K562 (cell line): ENCODE measurements at regions not wholly inside any gene's neighbourhood (a gene's known extent, or its start where the extent isn't known, plus 50 kb on each side); places are given as distances from the start of the nearest gene placed in this dataset.

Experiments
- ATAC-seq: fragments of 200-7000 bp; cut with Tn5 transposase; 3 replicates; pipeline ENCODE4 v1.9.1; 2020; ENCODE audit warnings: moderate library complexity
- BruUV-seq: library from RNA; stranded (reverse); fragments of 400-500 nt; replicated peaks from 2 replicates; lab custom pipeline; 2021; lab: Mats Ljungman, UMichigan
- CTCF ChIA-PET: fragments of 300-600 bp; formaldehyde crosslinking; extraction: SDS; loops from one replicate; lab custom pipeline; 2021; ENCODE audit warnings: low intra/inter-chr PET ratio; lab: Yijun Ruan, JAX
- POLR2A ChIA-PET: fragments of 300-600, 350-650 bp; sonication (Branson Sonifier 250); formaldehyde crosslinking; extraction: SDS; loops from one replicate; lab custom pipeline; 2021; ENCODE audit warnings: antibody characterized with exemption, inconsistent platforms; lab: Yijun Ruan, JAX
- DNase-seq, 4 experiments: peaks; one replicate each; pipeline versions ENCODE4 v3.0.0 to v3.0.0-alpha.2; 2011 to 2018; ENCODE audit warnings: low spot score in 3 of 4, mixed read lengths in 3 of 4; ENCODE audit errors: extremely low read depth in 1 of 4
- FAIRE-seq: peaks from 2 replicates; lab custom pipeline; 2011; peaks lifted over from hg19 to GRCh38; lab: Jason Lieb, UNC
- H2AFZ ChIP-seq: 2 replicates; pipeline ENCODE4 v1.6.0; 2011; ENCODE audit warnings: low read depth, low read length, control low read depth, inconsistent platforms
- H3K27ac ChIP-seq: fragments of 200-600 bp; 3 replicates; pipeline ENCODE4 v1.8.0; 2011; ENCODE audit warnings: low read depth, mild to moderate bottlenecking, control low read depth, inconsistent platforms, low read length, moderate library complexity, mixed read lengths; ENCODE audit errors: extremely low read depth
- H3K27me3 ChIP-seq, 2 experiments: fragments of 300-600 bp in 1 of 2; 2 replicates in 1 of 2; 3 replicates in 1 of 2; pipeline versions ENCODE4 v1.6.0 to v1.8.0; 2011; ENCODE audit warnings: inconsistent platforms in 2 of 2, low read length in 2 of 2, mild to moderate bottlenecking in 1 of 2, mixed read lengths in 1 of 2, moderate library complexity in 1 of 2; ENCODE audit not compliant: control insufficient read depth in 2 of 2, insufficient read depth in 2 of 2
- H3K36me3 ChIP-seq: fragments of 300-600 bp; 3 replicates; pipeline ENCODE4 v1.8.0; 2011; ENCODE audit warnings: mild to moderate bottlenecking, low read length, inconsistent platforms; ENCODE audit not compliant: control insufficient read depth, insufficient read depth
- H3K4me1 ChIP-seq, 2 experiments: fragments of 200-600 bp in 1 of 2; replicated peaks in 1 of 2; 2 replicates in 1 of 2; 3 replicates in 1 of 2; pipeline versions ENCODE4 v1.5.1 to v1.8.0; 2011; ENCODE audit warnings: inconsistent platforms in 2 of 2, low read length in 2 of 2, mild to moderate bottlenecking in 1 of 2, mixed read lengths in 1 of 2, moderate library complexity in 1 of 2; ENCODE audit not compliant: control insufficient read depth in 2 of 2, insufficient read depth in 2 of 2
- H3K4me2 ChIP-seq: 2 replicates; pipeline ENCODE4 v1.6.1; 2011; ENCODE audit warnings: low read length, control low read depth, inconsistent platforms, mixed read lengths; ENCODE audit not compliant: insufficient read depth
- H3K4me3 ChIP-seq: fragments of 200-600 bp; sonication (generic), shearing (Covaris generic); 2 replicates; pipeline ENCODE4 v1.5.1; 2016; ENCODE audit warnings: control low read depth, inconsistent platforms
- H3K79me2 ChIP-seq: fragments of 200-600 bp; 3 replicates; pipeline ENCODE4 v1.8.0; 2011; ENCODE audit warnings: low read length, inconsistent platforms; ENCODE audit not compliant: control insufficient read depth, insufficient read depth
- H3K9ac ChIP-seq, 2 experiments: 2 replicates each; pipeline versions ENCODE4 v1.6.0 to v1.6.1; 2011; ENCODE audit warnings: low read depth in 2 of 2, low read length in 2 of 2, control low read depth in 1 of 2, inconsistent platforms in 1 of 2, mild to moderate bottlenecking in 1 of 2, mixed read lengths in 1 of 2; ENCODE audit not compliant: insufficient read depth in 1 of 2
- H3K9me1 ChIP-seq: one replicate; pipeline ENCODE4 v1.6.0; 2011; ENCODE audit warnings: inconsistent platforms, mild to moderate bottlenecking, low read length, moderate library complexity; ENCODE audit not compliant: control insufficient read depth, insufficient read depth
- H3K9me3 ChIP-seq: replicated peaks from 2 replicates; pipeline ENCODE4 v1.5.1; 2011; ENCODE audit warnings: low read depth, low read length, inconsistent platforms; ENCODE audit not compliant: control insufficient read depth, insufficient read depth
- H4K20me1 ChIP-seq: replicated peaks from 2 replicates; pipeline ENCODE4 v1.6.1; 2011; ENCODE audit warnings: low read length, inconsistent platforms, mixed read lengths; ENCODE audit not compliant: control insufficient read depth, insufficient read depth
- BCL6 ChIP-seq: fragments of 250-450 bp; sonication (Bioruptor Pico); IDR thresholded peaks from 2 replicates; pipeline ENCODE4 v1.4.0; 2020
- ELF2 ChIP-seq: fragments of 250-450 bp; sonication (Bioruptor Pico); IDR thresholded peaks from 2 replicates; pipeline ENCODE4 v1.5.0; 2021; ENCODE audit warnings: mild to moderate bottlenecking
- POLR2B ChIP-seq: fragments of 450-650 bp; IDR thresholded peaks from 2 replicates; pipeline ENCODE4 v1.6.1; 2018; ENCODE audit warnings: low read depth; ENCODE audit not compliant: partially characterized antibody
- SAFB ChIP-seq: fragments of 200-400 bp; formaldehyde crosslinking; IDR thresholded peaks from 2 replicates; pipeline ENCODE4 v1.6.1; 2017; ENCODE audit warnings: low read depth, low read length, borderline replicate concordance
- ZBTB17 ChIP-seq: fragments of 450-650 bp; formaldehyde crosslinking; IDR thresholded peaks from 2 replicates; pipeline ENCODE4 v1.4.0; 2020; ENCODE audit warnings: mild to moderate bottlenecking
- ZFX ChIP-seq: sonication (generic); formaldehyde crosslinking; IDR thresholded peaks from 2 replicates; pipeline ENCODE4 v1.8.0; 2022; ENCODE audit warnings: mild to moderate bottlenecking, missing genetic modification reagents, moderate library complexity
- ZNF232 ChIP-seq: sonication (generic); formaldehyde crosslinking; IDR thresholded peaks from 2 replicates; pipeline ENCODE4 v1.8.0; 2022; ENCODE audit warnings: mild to moderate bottlenecking, missing genetic modification reagents
- ZNF586 ChIP-seq: fragments of 450-650 bp; formaldehyde crosslinking; conservative IDR thresholded peaks from 2 replicates; pipeline ENCODE4 v1.4.0; 2020; ENCODE audit warnings: mild to moderate bottlenecking, moderate library complexity
- ZSCAN32 ChIP-seq: fragments of 450-650 bp; formaldehyde crosslinking; IDR thresholded peaks from 2 replicates; pipeline ENCODE4 v1.4.0; 2020; ENCODE audit warnings: mild to moderate bottlenecking, moderate library complexity
- in situ Hi-C: fragments of 300-500 bp; cut with MboI; formaldehyde crosslinking; loops from 4 replicates; pipeline ENCODE4 v1.15.0; 2018; ENCODE audit warnings: inconsistent platforms, mixed read lengths
- intact Hi-C: fragments of 100-400 bp; cut with micrococcal nuclease; formaldehyde crosslinking; loops from 2 replicates; pipeline ENCODE4 v1.14.2; 2022
- TF ChIP-seq, protein P1 (sequence below): fragments of 250-450 bp; sonication (Bioruptor Pico); IDR thresholded peaks from 2 replicates; pipeline ENCODE4 v1.4.0; 2020
- TF ChIP-seq, protein P2 (sequence below): fragments of 450-650 bp; formaldehyde crosslinking; IDR thresholded peaks from 2 replicates; pipeline ENCODE4 v1.4.0; 2020; ENCODE audit warnings: mild to moderate bottlenecking, moderate library complexity
- TF ChIP-seq, protein P3 (sequence below): sonication (generic); formaldehyde crosslinking; IDR thresholded peaks from 2 replicates; pipeline ENCODE4 v1.8.1; 2023; ENCODE audit warnings: mild to moderate bottlenecking, missing genetic modification reagents

DNA sequence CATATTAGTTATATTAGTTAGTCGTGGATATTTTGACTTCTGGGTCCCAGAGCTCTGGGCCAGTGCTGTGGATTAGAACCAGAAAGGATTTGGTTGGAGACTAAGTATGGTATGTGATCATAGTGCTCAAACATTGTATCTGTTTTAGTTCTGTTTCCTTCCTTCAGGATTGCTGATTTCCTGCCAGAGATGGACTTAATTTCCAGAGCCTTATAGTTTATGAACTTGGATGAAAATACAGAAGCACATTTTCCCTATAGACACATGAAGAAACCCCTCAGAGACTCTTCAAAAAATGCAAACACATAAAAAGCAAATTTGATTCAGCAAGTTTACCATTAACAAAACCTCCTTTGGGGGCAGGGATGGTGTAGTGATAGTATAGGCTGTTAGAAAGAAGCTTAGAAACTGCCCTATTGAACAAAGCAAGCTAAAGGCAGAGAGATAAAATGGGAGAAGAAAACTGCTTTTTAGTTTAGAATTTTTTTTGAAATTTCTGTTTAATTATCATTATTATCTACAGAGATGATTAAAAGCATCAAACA lies 88.7 kb upstream of the EFEMP1 start (continued):
- TF ChIP-seq, protein P1, sequence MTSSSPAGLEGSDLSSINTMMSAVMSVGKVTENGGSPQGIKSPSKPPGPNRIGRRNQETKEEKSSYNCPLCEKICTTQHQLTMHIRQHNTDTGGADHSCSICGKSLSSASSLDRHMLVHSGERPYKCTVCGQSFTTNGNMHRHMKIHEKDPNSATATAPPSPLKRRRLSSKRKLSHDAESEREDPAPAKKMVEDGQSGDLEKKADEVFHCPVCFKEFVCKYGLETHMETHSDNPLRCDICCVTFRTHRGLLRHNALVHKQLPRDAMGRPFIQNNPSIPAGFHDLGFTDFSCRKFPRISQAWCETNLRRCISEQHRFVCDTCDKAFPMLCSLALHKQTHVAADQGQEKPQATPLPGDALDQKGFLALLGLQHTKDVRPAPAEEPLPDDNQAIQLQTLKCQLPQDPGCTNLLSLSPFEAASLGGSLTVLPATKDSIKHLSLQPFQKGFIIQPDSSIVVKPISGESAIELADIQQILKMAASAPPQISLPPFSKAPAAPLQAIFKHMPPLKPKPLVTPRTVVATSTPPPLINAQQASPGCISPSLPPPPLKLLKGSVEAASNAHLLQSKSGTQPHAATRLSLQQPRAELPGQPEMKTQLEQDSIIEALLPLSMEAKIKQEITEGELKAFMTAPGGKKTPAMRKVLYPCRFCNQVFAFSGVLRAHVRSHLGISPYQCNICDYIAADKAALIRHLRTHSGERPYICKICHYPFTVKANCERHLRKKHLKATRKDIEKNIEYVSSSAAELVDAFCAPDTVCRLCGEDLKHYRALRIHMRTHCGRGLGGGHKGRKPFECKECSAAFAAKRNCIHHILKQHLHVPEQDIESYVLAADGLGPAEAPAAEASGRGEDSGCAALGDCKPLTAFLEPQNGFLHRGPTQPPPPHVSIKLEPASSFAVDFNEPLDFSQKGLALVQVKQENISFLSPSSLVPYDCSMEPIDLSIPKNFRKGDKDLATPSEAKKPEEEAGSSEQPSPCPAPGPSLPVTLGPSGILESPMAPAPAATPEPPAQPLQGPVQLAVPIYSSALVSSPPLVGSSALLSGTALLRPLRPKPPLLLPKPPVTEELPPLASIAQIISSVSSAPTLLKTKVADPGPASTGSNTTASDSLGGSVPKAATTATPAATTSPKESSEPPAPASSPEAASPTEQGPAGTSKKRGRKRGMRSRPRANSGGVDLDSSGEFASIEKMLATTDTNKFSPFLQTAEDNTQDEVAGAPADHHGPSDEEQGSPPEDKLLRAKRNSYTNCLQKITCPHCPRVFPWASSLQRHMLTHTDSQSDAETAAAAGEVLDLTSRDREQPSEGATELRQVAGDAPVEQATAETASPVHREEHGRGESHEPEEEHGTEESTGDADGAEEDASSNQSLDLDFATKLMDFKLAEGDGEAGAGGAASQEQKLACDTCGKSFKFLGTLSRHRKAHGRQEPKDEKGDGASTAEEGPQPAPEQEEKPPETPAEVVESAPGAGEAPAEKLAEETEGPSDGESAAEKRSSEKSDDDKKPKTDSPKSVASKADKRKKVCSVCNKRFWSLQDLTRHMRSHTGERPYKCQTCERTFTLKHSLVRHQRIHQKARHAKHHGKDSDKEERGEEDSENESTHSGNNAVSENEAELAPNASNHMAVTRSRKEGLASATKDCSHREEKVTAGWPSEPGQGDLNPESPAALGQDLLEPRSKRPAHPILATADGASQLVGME (CRISPR knock-in tag), result no peak

DNA sequence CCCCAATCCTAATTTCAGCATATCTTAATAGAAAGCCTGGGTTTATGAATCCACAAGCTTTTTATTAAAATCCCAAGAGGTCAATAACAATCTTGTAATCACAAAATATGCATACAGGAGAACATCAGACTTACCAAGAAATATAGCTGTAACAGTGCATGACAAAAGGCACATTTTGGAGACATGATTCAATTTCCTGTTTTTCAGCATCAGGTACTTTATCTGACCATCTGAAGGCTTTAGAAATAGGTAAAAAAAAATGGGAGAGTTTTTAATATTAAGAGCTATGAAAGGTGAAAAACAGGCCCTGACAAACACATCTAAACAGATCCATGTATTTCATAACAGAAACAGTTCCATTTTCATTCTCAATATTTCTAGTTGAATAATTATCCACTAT lies 89.9 kb upstream of the EFEMP1 start:
- no peaks in the 10 kb centered on the region for H3K36me3 ChIP-seq
- BruUV-seq, result no TSS peak
- ChIA-PET POLR2A (no interaction called here), CTCF (no interaction called here)
- no peak overlapping the region for H3K27ac ChIP-seq
- ATAC-seq (no peak), DNase-seq (no peak), FAIRE-seq (no peak)
- H3K79me2 ChIP-seq, result no peaks in the 10 kb centered on the region
- no peak overlapping the region for H2AFZ ChIP-seq
- no peaks in the 10 kb centered on the region for H4K20me1 ChIP-seq
- H3K9me3 ChIP-seq, result no peaks in the 10 kb centered on the region
- no peak overlapping the region for H3K4me3 ChIP-seq
- no peak overlapping the region for H3K9ac ChIP-seq
- H3K27me3 ChIP-seq, result no peaks in the 10 kb centered on the region
- no peak overlapping the region for H3K4me2 ChIP-seq
- intact Hi-C loops, result no loop called here
- in situ Hi-C loops, result no loop called here
- TF ChIP-seq ZNF586 (CRISPR knock-in tag) (no peak), ZBTB17 (CRISPR knock-in tag) (no peak), ZSCAN32 (CRISPR knock-in tag) (no peak), SAFB (no peak), BCL6 (CRISPR knock-in tag) (no peak), ELF2 (CRISPR knock-in tag) (no peak), ZNF232 (no peak), POLR2B (no peak), ZFX (CRISPR knock-in tag) (no peak)
- TF ChIP-seq, protein P2, sequence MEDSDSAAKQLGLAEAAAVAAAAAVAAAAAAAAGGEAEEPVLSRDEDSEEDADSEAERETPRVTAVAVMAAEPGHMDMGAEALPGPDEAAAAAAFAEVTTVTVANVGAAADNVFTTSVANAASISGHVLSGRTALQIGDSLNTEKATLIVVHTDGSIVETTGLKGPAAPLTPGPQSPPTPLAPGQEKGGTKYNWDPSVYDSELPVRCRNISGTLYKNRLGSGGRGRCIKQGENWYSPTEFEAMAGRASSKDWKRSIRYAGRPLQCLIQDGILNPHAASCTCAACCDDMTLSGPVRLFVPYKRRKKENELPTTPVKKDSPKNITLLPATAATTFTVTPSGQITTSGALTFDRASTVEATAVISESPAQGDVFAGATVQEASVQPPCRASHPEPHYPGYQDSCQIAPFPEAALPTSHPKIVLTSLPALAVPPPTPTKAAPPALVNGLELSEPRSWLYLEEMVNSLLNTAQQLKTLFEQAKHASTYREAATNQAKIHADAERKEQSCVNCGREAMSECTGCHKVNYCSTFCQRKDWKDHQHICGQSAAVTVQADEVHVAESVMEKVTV, result no peak
- TF ChIP-seq, protein P3, sequence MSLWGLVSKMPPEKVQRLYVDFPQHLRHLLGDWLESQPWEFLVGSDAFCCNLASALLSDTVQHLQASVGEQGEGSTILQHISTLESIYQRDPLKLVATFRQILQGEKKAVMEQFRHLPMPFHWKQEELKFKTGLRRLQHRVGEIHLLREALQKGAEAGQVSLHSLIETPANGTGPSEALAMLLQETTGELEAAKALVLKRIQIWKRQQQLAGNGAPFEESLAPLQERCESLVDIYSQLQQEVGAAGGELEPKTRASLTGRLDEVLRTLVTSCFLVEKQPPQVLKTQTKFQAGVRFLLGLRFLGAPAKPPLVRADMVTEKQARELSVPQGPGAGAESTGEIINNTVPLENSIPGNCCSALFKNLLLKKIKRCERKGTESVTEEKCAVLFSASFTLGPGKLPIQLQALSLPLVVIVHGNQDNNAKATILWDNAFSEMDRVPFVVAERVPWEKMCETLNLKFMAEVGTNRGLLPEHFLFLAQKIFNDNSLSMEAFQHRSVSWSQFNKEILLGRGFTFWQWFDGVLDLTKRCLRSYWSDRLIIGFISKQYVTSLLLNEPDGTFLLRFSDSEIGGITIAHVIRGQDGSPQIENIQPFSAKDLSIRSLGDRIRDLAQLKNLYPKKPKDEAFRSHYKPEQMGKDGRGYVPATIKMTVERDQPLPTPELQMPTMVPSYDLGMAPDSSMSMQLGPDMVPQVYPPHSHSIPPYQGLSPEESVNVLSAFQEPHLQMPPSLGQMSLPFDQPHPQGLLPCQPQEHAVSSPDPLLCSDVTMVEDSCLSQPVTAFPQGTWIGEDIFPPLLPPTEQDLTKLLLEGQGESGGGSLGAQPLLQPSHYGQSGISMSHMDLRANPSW (CRISPR knock-in tag), result no peak
- no peaks in the 10 kb centered on the region for H3K4me1 ChIP-seq
- H3K9me1 ChIP-seq, result no peaks in the 10 kb centered on the region
